Muscle layer of colon (tissue), 2 donors: ENCODE measurements at regions not wholly inside any gene's neighbourhood (a gene's known extent, or its start where the extent isn't known, plus 50 kb on each side); places are given as distances from the start of the nearest gene placed in this dataset.

ENCODE experiments used
- H3K27ac ChIP-seq: one replicate; pipeline ENCODE4 v1.7.0; 2013; ENCODE audit warnings: low read depth, mild to moderate bottlenecking, low read length, moderate library complexity
- H3K27me3 ChIP-seq, 2 donors: one replicate each; pipeline ENCODE4 v1.7.0; 2013; ENCODE audit warnings: low read length in 2 of 2, mild to moderate bottlenecking in 2 of 2; ENCODE audit not compliant: insufficient read depth in 2 of 2, control insufficient read depth in 1 of 2
- H3K36me3 ChIP-seq: one replicate; pipeline ENCODE4 v1.7.0; 2013; ENCODE audit warnings: mild to moderate bottlenecking, low read length; ENCODE audit not compliant: insufficient read depth
- H3K4me1 ChIP-seq: one replicate; pipeline ENCODE4 v1.7.0; 2013; ENCODE audit warnings: mild to moderate bottlenecking, low read length; ENCODE audit not compliant: insufficient read depth
- H3K4me3 ChIP-seq, 2 donors: one replicate each; pipeline ENCODE4 v1.7.0; 2013; ENCODE audit warnings: low read length in 2 of 2, low read depth in 1 of 2, mild to moderate bottlenecking in 1 of 2, moderate library complexity in 1 of 2
- H3K9ac ChIP-seq: one replicate; pipeline ENCODE4 v1.7.0; 2013; ENCODE audit warnings: low read length
- H3K9me3 ChIP-seq: one replicate; pipeline ENCODE4 v1.7.0; 2013; ENCODE audit warnings: mild to moderate bottlenecking, low read length
- donor health status: abdominal sarcoma.
- donor health status: Adenocarcinoma of cecum.

GRCh38 chr2:133723133-133723532 is 154.9 kb upstream of the NCKAP5 start:
- no peak overlapping the region for H3K4me3 ChIP-seq
- no peak overlapping the region for H3K27ac ChIP-seq
- no peaks in the 10 kb centered on the region for H3K9me3 ChIP-seq
- no peaks in the 10 kb centered on the region for H3K4me1 ChIP-seq
- no peaks in the 10 kb centered on the region for H3K36me3 ChIP-seq
- H3K27me3 ChIP-seq: no peaks in the 10 kb centered on the region
- H3K9ac ChIP-seq: no peak overlapping the region

GRCh38 chr2:133726973-133727372 is 158.7 kb upstream of the NCKAP5 start:
- H3K9me3 ChIP-seq: no peaks in the 10 kb centered on the region
- H3K4me3 ChIP-seq: peak overlapping the region in 1 of 2 donors; percentile 44
- no peaks in the 10 kb centered on the region for H3K4me1 ChIP-seq
- H3K27me3 ChIP-seq: no peaks in the 10 kb centered on the region
- no peak overlapping the region for H3K9ac ChIP-seq
- no peak overlapping the region for H3K27ac ChIP-seq
- no peaks in the 10 kb centered on the region for H3K36me3 ChIP-seq

- H3K4me3 ChIP-seq: no peak overlapping the region
- H3K27me3 ChIP-seq: no peaks in the 10 kb centered on the region
- H3K4me1 ChIP-seq: no peaks in the 10 kb centered on the region
- H3K36me3 ChIP-seq: no peaks in the 10 kb centered on the region
- no peak overlapping the region for H3K27ac ChIP-seq
- H3K9ac ChIP-seq: no peak overlapping the region
- no peaks in the 10 kb centered on the region for H3K9me3 ChIP-seq
Measured at GRCh38 chr2:133732059-133732458, 163.8 kb upstream of the NCKAP5 start.

GRCh38 chr2:133732982-133733900 is 165.0 kb upstream of the NCKAP5 start:
- Histone ChIP-seq H3K36me3 (no peaks in the 10 kb centered on the region), H3K9ac (no peak overlapping the region), H3K27me3 (no peaks in the 10 kb centered on the region), H3K4me3 (no peak overlapping the region), H3K9me3 (no peaks in the 10 kb centered on the region), H3K27ac (no peak overlapping the region), H3K4me1 (no peaks in the 10 kb centered on the region)

GRCh38 chr2:133733901-133734255 is 165.6 kb upstream of the NCKAP5 start:
- Histone ChIP-seq H3K9ac (no peak overlapping the region), H3K4me1 (no peaks in the 10 kb centered on the region), H3K36me3 (no peaks in the 10 kb centered on the region), H3K9me3 (no peaks in the 10 kb centered on the region), H3K27me3 (no peaks in the 10 kb centered on the region), H3K4me3 (no peak overlapping the region), H3K27ac (no peak overlapping the region)

GRCh38 chr2:133734716-133735495 is 166.6 kb upstream of the NCKAP5 start:
- Histone ChIP-seq H3K4me1 (no peaks in the 10 kb centered on the region), H3K27me3 (no peaks in the 10 kb centered on the region), H3K9ac (no peak overlapping the region), H3K36me3 (no peaks in the 10 kb centered on the region), H3K4me3 (no peak overlapping the region), H3K9me3 (no peaks in the 10 kb centered on the region), H3K27ac (no peak overlapping the region)

- H3K4me3 ChIP-seq: no peak overlapping the region
- no peaks in the 10 kb centered on the region for H3K36me3 ChIP-seq
- H3K9ac ChIP-seq: no peak overlapping the region
- H3K27ac ChIP-seq: no peak overlapping the region
- H3K9me3 ChIP-seq: no peaks in the 10 kb centered on the region
- no peaks in the 10 kb centered on the region for H3K27me3 ChIP-seq
- no peaks in the 10 kb centered on the region for H3K4me1 ChIP-seq
Measured at GRCh38 chr2:133736674-133737073, 168.4 kb upstream of the NCKAP5 start.

- no peak overlapping the region for H3K27ac ChIP-seq
- no peaks in the 10 kb centered on the region for H3K4me1 ChIP-seq
- H3K36me3 ChIP-seq: no peaks in the 10 kb centered on the region
- no peaks in the 10 kb centered on the region for H3K27me3 ChIP-seq
- no peak overlapping the region for H3K4me3 ChIP-seq
- H3K9ac ChIP-seq: no peak overlapping the region
- no peaks in the 10 kb centered on the region for H3K9me3 ChIP-seq
Measured at GRCh38 chr2:133737242-133737993, 169.2 kb upstream of the NCKAP5 start.

- Histone ChIP-seq H3K4me3 (no peak overlapping the region), H3K9me3 (no peaks in the 10 kb centered on the region), H3K9ac (no peak overlapping the region), H3K27ac (no peak overlapping the region), H3K36me3 (no peaks in the 10 kb centered on the region), H3K4me1 (no peaks in the 10 kb centered on the region), H3K27me3 (no peaks in the 10 kb centered on the region)
Measured at GRCh38 chr2:133739039-133739438, 170.8 kb upstream of the NCKAP5 start.

GRCh38 chr2:133740500-133740899 is 172.2 kb upstream of the NCKAP5 start:
- no peak overlapping the region for H3K9ac ChIP-seq

GRCh38 chr2:133748007-133748700 is 179.9 kb upstream of the NCKAP5 start:
- no peak overlapping the region for H3K27ac ChIP-seq
- no peak overlapping the region for H3K4me3 ChIP-seq
- no peak overlapping the region for H3K9ac ChIP-seq
- no peaks in the 10 kb centered on the region for H3K9me3 ChIP-seq
- no peaks in the 10 kb centered on the region for H3K4me1 ChIP-seq
- no peaks in the 10 kb centered on the region for H3K36me3 ChIP-seq
- H3K27me3 ChIP-seq: no peaks in the 10 kb centered on the region

More at GRCh38 chr2:133740500-133740899, 172.2 kb upstream of the NCKAP5 start:
- H3K9me3 ChIP-seq: no peaks in the 10 kb centered on the region
- no peaks in the 10 kb centered on the region for H3K4me1 ChIP-seq
- no peak overlapping the region for H3K27ac ChIP-seq
- H3K36me3 ChIP-seq: no peaks in the 10 kb centered on the region
- no peaks in the 10 kb centered on the region for H3K27me3 ChIP-seq
- no peak overlapping the region for H3K4me3 ChIP-seq
